GM19438 (cell line): ENCODE measurements at regions not wholly inside any gene's neighbourhood (a gene's known extent, or its start where the extent isn't known, plus 50 kb on each side); places are given as distances from the start of the nearest gene placed in this dataset.

ENCODE experiments used
- ATAC-seq: cut with Tn5 transposase; IDR thresholded peaks from one replicate; pipeline ENCODE4 v1.9.1; 2021; ENCODE audit warnings: low read depth; ENCODE audit not compliant: unreplicated experiment

- ATAC-seq: no peak
Observed at GRCh38 chr21:35672313-35672712, 388.0 kb downstream of the SETD4 start.

DNA sequence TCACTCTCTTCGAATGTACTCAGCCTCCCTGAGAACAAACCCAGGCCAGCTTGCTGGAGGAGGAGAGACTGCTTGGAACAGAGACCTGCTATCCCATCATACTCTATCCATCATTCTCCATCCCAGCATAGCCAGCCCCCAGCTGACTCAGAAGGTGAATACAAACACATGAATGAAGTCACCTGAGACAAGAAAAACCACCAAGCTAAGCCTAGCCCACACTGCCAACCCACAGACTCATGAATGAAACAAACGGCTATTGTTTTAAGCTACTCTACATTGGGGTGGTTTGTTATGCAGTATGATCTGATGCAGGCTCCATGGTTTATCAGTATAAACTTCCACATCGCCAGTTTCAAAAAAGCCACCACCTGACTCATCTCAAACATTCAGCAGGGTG is 395.6 kb downstream of the SETD4 start:
- no peak for ATAC-seq

- no peak for ATAC-seq
Observed at GRCh38 chr21:35663856-35664606, 396.3 kb downstream of the SETD4 start.

GRCh38 chr21:35658242-35658641 is 402.1 kb downstream of the SETD4 start:
- no peak for ATAC-seq

DNA sequence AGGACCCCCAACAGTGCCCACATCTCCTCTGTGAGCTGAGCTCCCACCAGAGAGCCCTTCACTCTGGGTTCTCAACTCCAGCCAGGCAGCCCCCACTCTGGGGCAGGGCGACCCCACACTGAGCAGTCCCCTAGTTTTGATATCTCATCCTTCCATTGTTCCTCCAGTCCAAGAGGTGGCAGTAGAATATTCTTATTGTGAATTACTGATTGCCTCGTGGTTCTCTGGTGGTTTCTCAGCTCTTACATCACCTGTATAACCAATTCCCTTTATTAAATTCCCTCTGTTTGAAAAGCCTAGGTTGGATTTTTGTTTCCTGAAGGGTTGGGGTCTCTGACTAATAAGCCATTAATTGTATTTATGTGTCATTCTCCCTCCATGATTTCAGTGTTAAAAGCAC is 407.5 kb downstream of the SETD4 start:
- no peak for ATAC-seq

DNA sequence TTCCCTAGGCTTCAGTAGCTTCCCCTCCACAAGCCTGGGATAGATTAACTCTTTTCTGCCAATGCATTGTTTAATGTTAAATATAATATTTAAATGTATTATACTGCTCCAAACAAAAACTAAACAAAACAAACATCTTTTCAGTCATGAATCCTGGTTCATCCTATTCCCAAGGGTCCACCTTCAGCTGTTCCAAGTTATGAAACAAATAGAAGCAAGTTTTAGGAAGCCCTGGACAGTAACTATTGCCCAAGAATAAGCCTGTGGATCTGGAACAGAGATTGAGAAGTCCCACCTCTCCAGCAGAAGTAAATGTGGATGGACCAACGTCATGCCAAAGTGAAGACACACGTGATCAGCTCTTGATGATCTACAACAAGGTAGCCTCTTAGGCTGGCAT is 408.1 kb downstream of the SETD4 start:
- no peak for ATAC-seq

DNA sequence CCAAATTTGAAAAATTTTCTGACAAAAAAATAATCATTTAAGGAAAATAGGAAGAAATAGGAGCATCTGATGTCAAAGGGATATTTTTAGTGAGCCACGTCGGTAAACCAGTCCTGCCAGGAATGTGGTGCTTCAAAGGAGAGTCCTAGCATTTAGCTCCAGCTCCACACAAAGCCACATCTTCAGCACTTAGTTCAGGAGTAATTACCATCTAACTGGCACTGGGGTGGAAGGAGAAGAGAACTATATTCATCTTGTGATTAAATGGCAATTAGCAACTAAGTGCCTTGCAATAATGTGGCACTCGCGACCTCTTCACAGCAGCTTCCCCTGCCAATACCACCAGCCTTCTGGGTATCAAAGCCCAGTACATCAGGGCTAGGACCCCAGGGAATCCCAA is 409.1 kb downstream of the SETD4 start:
- ATAC-seq: no peak

DNA sequence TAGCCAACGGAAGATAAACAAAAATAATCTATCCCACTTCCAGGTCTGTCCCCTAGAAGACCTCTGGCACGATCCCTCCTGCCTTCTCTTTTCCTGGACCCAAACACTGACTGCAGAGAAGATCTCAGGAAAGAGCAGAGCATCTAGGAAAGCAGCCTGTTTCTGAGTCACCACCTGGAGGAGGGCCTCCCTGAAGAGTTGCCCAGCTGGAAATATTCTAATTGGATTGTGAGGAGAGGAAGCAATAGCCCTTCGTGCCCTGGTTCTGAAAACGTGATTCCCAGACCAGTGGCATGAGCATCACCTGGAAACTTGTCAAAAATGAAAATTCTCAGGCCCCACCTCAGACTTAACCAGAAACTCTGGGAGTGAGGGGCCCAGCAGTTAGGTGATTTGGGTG is 411.1 kb downstream of the SETD4 start:
- ATAC-seq: no peak

DNA sequence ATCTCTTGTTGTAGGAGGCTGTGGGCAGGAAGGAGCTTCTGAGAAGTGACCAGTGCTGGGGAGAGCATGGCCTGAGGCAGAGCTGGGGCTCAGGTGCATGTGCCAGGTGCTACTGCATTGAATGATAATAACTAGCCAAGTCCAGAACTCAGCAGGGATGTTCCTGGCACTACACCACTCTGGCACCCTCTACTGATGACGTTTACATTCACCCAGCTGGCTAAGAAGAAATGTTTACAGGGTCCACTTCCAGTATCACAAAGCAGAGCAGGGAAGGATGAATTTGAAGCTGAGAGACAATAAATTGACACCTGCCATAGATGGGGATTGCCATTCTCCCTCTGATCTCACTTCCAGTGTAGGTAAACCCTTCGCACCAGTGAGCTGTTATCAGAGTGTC is 411.8 kb downstream of the SETD4 start:
- no peak for ATAC-seq

GRCh38 chr21:35646606-35647005 is 413.7 kb downstream of the SETD4 start:
- ATAC-seq: no peak

- ATAC-seq: no peak
Observed at GRCh38 chr21:35645991-35646390, 414.3 kb downstream of the SETD4 start.

GRCh38 chr21:35644523-35644922 is 415.8 kb downstream of the SETD4 start:
- ATAC-seq: no peak

GRCh38 chr21:35643176-35643575 is 417.1 kb downstream of the SETD4 start:
- ATAC-seq: no peak

- ATAC-seq: no peak
Observed at GRCh38 chr21:35641271-35642016, 418.9 kb downstream of the SETD4 start.

DNA sequence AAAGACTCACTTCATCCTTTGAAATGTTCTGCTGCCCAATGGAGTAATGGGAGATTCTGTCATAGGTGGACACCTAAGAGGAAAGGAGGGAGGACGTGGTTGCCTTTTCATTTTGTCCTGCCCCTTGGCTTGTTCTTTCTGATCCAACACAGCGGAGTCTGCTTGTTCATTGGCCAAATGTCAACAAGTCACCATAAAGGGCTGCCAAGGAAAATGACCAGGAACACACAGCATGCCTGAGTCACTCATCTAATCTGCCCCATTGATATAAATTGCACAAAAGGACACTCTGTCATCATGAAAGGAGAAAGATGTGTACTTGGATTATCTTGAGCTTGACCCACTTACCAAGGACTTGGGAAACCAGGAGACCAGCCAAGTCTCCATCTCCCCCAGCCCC is 422.9 kb downstream of the SETD4 start:
- ATAC-seq: no peak

DNA sequence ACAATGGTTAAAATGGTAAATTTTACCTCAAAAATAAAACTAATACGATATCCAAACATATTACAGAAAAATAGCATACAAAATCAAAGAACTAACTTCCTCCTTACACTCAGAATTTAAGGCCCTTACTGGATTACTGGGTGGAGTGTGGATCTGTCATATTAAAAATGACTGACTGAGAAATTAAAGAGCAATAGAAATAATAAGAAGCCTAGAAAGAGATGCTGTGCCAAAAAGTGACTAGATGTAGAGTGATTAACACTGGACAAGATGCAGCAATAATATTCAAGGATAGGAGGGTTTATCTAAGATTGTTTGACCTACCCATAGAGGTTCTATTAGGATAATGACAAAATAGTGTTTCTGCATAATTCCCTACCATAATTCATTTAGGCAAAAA is 424.3 kb downstream of the SETD4 start:
- no peak for ATAC-seq

DNA sequence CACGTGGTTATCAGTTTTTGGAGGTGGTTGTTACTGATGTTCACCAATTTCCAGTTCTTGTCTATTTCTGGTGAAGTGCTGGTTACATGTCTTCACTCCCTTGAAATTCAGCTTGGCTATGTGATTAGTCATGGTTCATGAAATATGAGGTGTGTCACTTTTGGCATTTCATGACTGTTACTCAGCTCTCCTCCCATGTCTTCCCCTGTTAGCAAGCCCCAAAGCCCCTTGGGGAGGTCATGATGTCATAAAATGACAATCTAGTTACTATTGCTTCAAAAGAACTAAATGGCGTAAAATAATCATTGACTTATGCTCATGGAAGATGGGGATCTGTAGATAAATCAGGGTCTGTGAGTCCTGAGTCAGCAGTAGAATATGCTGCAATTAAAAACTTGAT is 425.1 kb downstream of the SETD4 start:
- no peak for ATAC-seq

DNA sequence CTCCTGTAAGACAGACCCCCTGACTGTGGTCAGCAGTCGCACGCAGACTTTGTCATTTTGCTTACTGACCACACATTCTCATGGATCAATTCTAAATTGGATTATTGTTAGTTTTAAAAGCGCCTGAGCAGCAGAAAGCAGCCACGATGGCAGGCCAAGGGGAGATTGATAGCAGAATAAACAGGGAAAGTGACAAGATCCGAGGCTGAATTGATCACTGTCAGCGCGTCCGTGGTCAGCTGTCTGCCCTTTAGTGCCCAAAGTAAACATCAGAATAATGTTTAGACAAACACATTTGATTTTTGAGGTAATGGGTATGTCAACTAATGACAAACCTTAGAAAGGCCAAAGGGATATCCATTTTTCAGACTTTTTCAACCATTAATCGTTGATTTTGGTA is 426.8 kb downstream of the SETD4 start:
- no peak for ATAC-seq

- no peak for ATAC-seq
Observed at GRCh38 chr21:35632711-35633110, 427.6 kb downstream of the SETD4 start.

DNA sequence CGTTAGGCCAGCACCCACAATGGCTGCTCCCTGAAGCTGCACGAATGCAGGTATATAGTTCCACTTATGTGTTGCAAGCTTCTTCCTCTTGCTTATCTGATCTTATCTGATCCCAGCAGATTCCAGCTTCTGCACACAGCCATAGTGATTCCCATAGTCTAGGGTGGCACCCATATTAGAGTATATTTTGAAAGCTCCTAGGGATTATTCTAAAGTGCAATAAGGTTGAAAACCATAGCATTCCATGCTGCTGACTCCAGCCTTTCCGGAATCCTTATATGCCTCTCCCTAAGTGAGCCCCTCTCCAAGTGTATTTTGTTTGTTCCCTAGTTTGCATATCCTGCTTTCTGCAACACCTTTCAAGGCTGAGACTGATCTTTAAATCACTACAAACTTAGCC is 432.0 kb downstream of the SETD4 start:
- no peak for ATAC-seq

DNA sequence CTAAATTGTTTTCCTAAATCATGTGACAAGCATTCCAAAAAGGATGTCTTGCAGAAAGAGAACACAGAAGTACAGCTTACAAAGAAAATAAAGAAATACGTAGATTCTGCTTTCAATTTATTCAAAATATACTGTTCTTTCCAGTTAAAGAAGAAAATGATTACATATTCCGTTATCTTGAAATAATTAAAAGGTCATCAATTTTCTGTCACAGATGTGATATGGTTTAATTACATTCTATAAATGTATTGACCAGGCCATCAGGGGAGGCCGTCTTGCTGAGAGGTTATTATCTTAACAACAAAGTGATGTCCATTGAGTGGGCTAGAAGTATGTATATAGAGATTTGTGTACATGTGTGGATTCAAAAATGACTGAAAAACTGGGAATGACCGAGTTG is 432.9 kb downstream of the SETD4 start:
- ATAC-seq: no peak

DNA sequence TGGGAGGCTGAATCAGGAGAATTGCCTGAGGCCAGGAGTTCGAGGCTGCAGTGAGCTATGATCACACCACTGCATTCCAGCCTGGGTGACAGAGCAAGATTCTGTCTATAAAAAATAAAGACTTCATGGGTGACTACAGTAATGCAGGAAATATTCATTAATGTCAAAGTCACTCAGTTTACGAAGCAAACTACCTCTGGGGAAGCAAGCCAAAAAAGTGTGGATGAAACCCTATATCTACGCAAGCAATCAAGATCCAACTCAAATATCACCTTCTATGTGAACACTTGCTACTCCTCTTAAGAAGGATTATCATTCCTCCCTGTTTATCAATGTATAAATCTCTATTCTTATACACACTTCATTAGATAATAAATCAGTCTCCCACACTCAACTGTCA is 434.8 kb downstream of the SETD4 start:
- ATAC-seq: no peak
